ENCODE measurements at regions not wholly inside any gene's neighbourhood (a gene's known extent, or its start where the extent isn't known, plus 50 kb on each side); places are given as distances from the start of the nearest gene placed in this dataset.

DNA sequence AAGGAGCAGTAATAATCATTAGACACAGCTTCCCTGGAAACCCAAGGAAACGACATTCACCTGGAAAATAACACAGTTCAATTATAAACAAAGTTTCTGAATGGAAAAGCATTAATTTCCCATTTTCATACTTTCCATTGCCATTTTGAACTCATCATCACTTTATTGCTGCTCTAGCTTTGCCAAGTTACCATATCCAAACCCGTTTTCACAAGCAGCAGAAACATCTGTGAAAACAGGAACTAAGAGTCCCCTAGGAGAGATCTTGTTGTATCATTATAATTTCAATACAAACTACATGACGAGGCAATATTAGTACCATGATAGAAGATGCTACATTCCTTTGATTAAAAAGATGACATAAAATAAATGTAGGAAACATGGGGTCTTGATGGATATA lies 597.0 kb upstream of the NRXN1 start:
- TF ChIP-seq, protein P1, sequence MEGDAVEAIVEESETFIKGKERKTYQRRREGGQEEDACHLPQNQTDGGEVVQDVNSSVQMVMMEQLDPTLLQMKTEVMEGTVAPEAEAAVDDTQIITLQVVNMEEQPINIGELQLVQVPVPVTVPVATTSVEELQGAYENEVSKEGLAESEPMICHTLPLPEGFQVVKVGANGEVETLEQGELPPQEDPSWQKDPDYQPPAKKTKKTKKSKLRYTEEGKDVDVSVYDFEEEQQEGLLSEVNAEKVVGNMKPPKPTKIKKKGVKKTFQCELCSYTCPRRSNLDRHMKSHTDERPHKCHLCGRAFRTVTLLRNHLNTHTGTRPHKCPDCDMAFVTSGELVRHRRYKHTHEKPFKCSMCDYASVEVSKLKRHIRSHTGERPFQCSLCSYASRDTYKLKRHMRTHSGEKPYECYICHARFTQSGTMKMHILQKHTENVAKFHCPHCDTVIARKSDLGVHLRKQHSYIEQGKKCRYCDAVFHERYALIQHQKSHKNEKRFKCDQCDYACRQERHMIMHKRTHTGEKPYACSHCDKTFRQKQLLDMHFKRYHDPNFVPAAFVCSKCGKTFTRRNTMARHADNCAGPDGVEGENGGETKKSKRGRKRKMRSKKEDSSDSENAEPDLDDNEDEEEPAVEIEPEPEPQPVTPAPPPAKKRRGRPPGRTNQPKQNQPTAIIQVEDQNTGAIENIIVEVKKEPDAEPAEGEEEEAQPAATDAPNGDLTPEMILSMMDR (IDR thresholded peaks at IDR 0.05; ENCODE audit: poor library complexity): no peak
- no peak for TF ChIP-seq EZH2phosphoT487 (IDR thresholded peaks at IDR 0.05; ENCODE audit: low read depth, severe bottlenecking, unreplicated experiment)
- TF ChIP-seq EZH2 (IDR thresholded peaks at IDR 0.05; ENCODE audit: borderline replicate concordance): no peak
